Glomerular visceral epithelial cell (primary cell): ENCODE measurements at regions not wholly inside any gene's neighbourhood (a gene's known extent, or its start where the extent isn't known, plus 50 kb on each side); places are given as distances from the start of the nearest gene placed in this dataset.
"Not testable (repeated sequence)": the region's sequence is repeated elsewhere in the genome, so short reads cannot be mapped to it uniquely, and the experiment has no call there.

Experiments used
- DNase-seq: peaks from one replicate; pipeline ENCODE4 v3.0.0-alpha.2; 2016; ENCODE audit errors: extremely low spot score

- DNase-seq: peak; percentile 83
Measured at GRCh38 chr2:83055376-83056010, 1403.6 kb downstream of the SUCLG1 start.

GRCh38 chr2:83054751-83055150 lies 1404.3 kb downstream of the SUCLG1 start:
- peak; percentile 11 for DNase-seq

GRCh38 chr2:83051538-83052170 lies 1407.4 kb downstream of the SUCLG1 start:
- DNase-seq: no peak

GRCh38 chr2:83042053-83042452 lies 1417.0 kb downstream of the SUCLG1 start:
- DNase-seq: no peak

- peak; percentile 27 for DNase-seq
Measured at GRCh38 chr2:83022631-83023210, 1436.4 kb downstream of the SUCLG1 start.

- DNase-seq: no peak
Measured at GRCh38 chr2:83017366-83018090, 1441.6 kb downstream of the SUCLG1 start.

- DNase-seq: no peak
Measured at GRCh38 chr2:83016343-83017110, 1442.6 kb downstream of the SUCLG1 start.

- no peak for DNase-seq
Measured at GRCh38 chr2:83015900-83016299, 1443.2 kb downstream of the SUCLG1 start.

GRCh38 chr2:83015035-83015715 lies 1443.9 kb downstream of the SUCLG1 start:
- DNase-seq: no peak

- DNase-seq: no peak
Measured at GRCh38 chr2:83014462-83014861, 1444.6 kb downstream of the SUCLG1 start.

GRCh38 chr2:83006961-83007360 lies 1452.1 kb downstream of the SUCLG1 start:
- no peak for DNase-seq

- DNase-seq: no peak
Measured at GRCh38 chr2:83003555-83003954, 1455.5 kb downstream of the SUCLG1 start.

GRCh38 chr2:83002706-83003105 lies 1456.4 kb downstream of the SUCLG1 start:
- no peak for DNase-seq

GRCh38 chr2:82998781-82999180 lies 1460.3 kb downstream of the SUCLG1 start:
- DNase-seq: no peak

- DNase-seq: no peak
Measured at GRCh38 chr2:82996217-82996616, 1462.9 kb downstream of the SUCLG1 start.

- DNase-seq: no peak
Measured at GRCh38 chr2:82994151-82994550, 1464.9 kb downstream of the SUCLG1 start.

- peak; percentile 29 for DNase-seq
Measured at GRCh38 chr2:82993609-82994008, 1465.5 kb downstream of the SUCLG1 start.

- no peak for DNase-seq
Measured at GRCh38 chr2:82992968-82993367, 1466.1 kb downstream of the SUCLG1 start.

GRCh38 chr2:82987706-82988105 lies 1471.4 kb downstream of the SUCLG1 start:
- not testable (repeated sequence) for DNase-seq

- no peak for DNase-seq
Measured at GRCh38 chr2:82986899-82987298, 1472.2 kb downstream of the SUCLG1 start.

GRCh38 chr2:82985572-82986197 lies 1473.4 kb downstream of the SUCLG1 start:
- DNase-seq: no peak
